Choroid plexus epithelial cell (primary cell): ENCODE measurements at regions not wholly inside any gene's neighbourhood (a gene's known extent, or its start where the extent isn't known, plus 50 kb on each side); places are given as distances from the start of the nearest gene placed in this dataset.
"Not testable (repeated sequence)": the region's sequence is repeated elsewhere in the genome, so short reads cannot be mapped to it uniquely, and the experiment has no call there.

Source experiments
- DNase-seq: peaks from one replicate; pipeline ENCODE4 v3.0.0-alpha.2; 2010; ENCODE audit warnings: low read depth
- H3K4me3 ChIP-seq: 2 replicates; pipeline ENCODE4 v1.5.1; 2011; ENCODE audit warnings: low read depth, mild to moderate bottlenecking, control low read depth, low read length, moderate library complexity
- TF ChIP-seq, protein P1 (sequence below): conservative IDR thresholded peaks from 2 replicates; pipeline ENCODE4 v1.5.1; 2011; ENCODE audit warnings: low read depth, mild to moderate bottlenecking, control low read depth, inconsistent platforms, low read length, moderate library complexity

DNA sequence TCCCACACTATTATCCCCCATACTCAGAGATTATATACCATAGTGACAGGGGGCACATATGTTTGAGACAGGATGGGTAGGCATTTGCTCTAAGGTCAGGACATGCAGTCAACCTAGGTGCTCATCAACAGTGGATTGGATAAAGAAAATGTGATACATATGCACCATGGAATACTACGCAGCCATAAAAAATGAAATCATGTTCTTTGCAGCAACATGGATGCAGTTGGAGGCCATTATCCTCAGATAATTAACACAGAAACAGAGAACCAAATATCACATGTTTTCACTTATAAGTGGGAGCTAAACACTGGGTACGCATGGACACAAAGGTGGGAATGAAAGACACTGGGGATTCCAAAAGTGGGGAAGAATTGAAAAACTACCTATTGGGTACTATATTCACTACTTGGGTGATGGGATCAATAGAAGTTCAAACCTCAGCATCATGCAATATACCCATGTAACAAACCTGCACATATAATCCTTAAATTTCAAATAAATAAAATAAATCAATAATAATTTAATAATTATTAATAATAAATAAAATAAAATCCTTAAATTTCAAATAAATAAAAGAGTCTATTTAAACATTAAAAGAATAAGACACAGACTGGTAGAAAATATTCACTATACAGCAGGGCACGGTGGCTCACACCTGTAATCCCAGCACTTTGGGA is 160.1 kb upstream of the CNOT2 start:
- no peak overlapping the region for H3K4me3 ChIP-seq
- no peak for DNase-seq
- TF ChIP-seq, protein P1, sequence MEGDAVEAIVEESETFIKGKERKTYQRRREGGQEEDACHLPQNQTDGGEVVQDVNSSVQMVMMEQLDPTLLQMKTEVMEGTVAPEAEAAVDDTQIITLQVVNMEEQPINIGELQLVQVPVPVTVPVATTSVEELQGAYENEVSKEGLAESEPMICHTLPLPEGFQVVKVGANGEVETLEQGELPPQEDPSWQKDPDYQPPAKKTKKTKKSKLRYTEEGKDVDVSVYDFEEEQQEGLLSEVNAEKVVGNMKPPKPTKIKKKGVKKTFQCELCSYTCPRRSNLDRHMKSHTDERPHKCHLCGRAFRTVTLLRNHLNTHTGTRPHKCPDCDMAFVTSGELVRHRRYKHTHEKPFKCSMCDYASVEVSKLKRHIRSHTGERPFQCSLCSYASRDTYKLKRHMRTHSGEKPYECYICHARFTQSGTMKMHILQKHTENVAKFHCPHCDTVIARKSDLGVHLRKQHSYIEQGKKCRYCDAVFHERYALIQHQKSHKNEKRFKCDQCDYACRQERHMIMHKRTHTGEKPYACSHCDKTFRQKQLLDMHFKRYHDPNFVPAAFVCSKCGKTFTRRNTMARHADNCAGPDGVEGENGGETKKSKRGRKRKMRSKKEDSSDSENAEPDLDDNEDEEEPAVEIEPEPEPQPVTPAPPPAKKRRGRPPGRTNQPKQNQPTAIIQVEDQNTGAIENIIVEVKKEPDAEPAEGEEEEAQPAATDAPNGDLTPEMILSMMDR, result no peak

DNA sequence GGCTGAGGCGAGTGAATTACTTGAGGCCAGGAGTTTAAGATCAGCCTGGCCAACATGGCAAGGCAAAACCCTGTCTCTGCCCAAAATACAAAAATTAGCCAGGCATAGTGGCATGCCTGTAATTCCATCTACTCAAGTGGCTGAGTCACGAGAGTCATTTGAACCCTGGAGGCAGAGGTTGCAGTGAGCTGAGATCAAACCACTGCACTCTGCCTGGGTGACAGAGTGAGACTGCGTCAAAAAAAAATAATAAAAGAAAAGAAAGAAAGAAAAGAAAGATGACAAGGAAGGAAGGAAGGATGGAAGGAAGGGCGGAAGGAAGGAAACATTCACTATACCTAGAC is 159.6 kb upstream of the CNOT2 start:
- no peak for DNase-seq
- H3K4me3 ChIP-seq, result no peak overlapping the region
- TF ChIP-seq, protein P1, result no peak

DNA sequence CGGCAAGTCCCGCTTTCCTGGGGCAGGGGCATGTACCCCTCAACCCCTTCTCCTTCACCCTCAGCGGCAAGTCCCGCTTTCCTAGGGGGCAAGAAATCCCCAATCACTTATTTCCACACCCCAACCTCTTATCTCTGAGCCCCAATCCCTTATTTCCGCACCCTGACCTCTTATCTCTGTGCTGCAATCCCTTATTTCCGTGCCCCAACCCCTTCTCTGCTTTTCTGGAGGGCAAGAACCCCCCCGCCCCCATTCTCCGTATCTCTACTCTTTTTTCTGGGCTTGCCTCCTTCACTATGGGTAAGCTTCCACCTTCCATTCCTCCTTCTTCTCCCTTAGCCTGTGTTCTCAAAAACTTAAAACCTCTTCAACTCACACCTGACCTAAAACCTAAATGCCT is 156.9 kb upstream of the CNOT2 start:
- H3K4me3 ChIP-seq, DNase-seq: not testable (repeated sequence)

DNA sequence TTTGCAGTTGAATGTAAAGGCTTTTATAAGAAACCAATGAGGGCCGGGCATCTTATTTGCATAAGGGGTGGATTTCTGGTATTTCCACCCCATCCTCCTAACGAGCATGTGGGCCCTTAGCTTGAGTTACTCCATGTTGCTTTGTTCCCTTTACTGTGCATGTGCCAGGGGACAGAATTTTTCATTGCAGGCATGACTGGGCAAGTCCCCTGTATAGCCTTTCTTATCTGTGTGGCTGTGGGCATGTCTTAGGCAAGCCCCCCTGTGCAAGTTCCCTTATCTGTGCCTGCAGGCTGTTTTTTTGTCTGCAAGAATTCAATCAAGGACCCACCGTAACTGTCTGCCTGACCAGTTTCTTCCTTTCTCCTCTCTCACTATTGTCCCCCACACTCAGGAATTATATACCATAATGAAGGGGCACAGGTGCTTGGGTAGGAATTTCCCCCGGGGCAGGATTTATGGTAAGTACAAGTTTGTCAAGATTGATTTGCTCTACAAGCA is 152.2 kb upstream of the CNOT2 start:
- DNase-seq, result no peak
- TF ChIP-seq, protein P1, result no peak
- no peak overlapping the region for H3K4me3 ChIP-seq

DNA sequence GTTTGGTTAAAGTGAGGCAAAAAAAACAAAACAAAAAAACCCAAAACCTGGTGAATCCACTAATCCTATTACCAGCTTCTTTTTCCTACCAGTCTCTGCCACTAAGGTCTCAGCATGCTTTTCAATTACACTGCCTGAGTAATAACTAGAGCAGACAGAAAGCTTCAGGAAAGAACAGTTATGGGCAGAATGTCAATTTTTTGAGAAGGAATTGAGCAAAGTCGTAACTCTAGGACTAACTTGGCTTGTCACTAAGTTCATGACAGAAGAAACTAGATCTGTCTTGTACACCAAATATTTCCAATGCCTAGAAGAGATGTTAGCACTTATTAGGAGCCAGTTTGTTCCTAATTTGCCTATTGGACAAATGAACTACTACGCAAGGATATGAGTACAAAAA is 148.8 kb upstream of the CNOT2 start:
- TF ChIP-seq, protein P1, result no peak
- no peak for DNase-seq
- H3K4me3 ChIP-seq, result no peak overlapping the region

DNA sequence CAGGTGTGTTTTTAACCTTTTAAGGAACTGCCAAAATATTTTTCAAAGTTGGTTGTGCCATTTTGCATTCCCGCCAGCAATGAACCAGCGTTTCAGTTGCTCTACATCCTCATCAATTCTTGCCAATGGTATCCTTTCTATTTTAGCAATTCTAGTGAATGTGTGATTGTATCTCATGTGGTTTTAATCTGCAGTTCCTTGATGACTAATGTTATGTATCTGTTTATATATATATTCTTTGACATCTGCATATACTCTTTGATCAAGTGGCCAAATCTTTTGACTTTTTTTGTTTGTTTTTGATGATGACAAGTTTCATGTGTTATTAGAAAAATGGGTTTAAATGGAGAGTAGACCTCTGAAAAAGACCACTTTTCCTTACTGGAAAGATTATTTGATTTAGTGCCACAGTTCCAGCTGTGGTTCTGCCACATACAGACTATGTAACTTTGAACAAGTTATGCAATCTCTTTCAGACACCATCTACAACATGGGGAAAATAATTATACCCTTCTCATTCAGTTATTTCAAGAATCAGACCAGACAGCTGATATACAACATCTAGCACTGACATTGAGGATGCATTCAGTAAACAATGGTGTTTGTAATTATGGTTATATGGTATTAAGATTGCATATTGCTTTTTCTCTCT is 146.3 kb upstream of the CNOT2 start:
- DNase-seq, result no peak
- TF ChIP-seq, protein P1, result no peak
- no peak overlapping the region for H3K4me3 ChIP-seq

DNA sequence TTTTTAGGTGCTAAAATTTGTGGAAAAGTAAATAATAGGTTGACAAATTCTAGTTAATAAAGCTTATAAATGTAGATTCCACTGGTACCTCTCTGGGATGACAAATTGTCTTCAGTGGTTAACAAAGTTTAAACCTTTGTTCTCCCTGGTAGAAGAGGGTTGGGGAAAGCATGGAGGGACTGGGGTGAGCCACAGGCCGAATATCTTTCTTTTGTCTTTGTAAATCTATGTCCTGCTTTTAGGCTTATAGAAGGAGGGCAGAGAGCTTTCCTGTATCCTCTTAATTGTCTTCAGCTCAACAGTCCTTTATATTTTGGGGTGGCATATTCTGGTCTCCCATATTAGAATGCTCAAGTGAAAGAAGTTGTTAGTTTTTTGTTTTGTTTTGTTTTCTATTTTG is 142.2 kb upstream of the CNOT2 start:
- no peak overlapping the region for H3K4me3 ChIP-seq
- TF ChIP-seq, protein P1, result no peak
- DNase-seq, result no peak
